ENCODE measurements at regions not wholly inside any gene's neighbourhood (a gene's known extent, or its start where the extent isn't known, plus 50 kb on each side); places are given as distances from the start of the nearest gene placed in this dataset.
"Not testable (repeated sequence)": the region's sequence is repeated elsewhere in the genome, so short reads cannot be mapped to it uniquely, and the experiment has no call there.

DNA sequence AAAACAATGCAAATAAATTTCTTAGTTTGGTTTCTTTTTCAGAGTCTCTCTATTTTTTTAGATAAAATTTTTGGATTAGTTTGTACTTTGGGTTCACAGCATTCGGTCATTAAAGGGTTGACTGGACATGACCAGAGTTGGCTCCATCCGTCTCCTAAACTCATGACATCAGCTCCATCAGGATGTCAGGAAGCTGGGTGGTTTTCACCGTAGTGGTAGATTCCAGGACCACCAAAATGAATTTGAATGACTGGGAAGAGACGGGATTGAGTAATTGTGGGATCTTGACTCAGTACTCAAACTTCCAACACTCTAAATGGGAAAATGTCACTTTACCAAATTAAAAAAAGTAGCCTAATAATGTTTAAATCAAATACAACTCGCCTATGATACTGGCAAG is 279.2 kb upstream of the DUSP10 start:
- DNase-seq = no peak

DNA sequence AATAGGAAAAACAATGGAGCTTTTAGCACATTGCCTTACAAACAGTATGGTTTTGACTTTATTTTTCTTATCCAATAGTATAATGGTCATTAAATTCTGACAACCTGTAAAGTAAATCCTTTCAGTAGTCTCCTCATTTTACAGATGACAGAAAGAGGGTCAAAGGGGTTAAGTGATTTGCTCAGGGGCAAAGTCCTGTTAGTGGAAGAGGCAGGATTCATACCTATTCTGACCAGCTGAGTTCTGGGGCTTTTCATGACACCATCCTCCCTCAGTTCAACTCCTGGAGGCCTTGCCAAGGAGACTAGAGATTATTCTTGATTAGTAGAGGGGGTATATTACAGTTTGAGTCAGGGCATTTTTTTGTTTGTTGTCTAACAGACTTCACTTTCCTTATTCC is 278.7 kb upstream of the DUSP10 start:
- no peak for DNase-seq

DNA sequence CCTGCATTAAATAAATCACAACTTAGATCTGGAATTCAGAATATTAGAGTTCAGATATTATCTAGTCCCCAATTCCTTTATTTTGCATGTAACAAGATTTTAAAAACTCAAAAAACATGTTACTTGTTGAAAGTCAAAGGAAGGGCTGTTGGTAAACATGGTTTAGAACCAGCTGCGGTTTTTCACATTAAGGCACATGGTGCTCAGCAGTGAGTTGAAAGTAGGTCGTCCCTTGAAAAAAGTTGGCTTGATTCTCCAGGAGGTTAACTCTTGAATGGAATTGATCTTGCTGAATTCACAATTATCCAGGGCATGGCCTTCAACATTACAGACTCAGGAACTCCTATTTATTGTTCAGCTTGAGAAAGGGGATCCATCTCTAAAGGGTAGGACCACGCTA is 277.1 kb upstream of the DUSP10 start:
- DNase-seq = no peak

DNA sequence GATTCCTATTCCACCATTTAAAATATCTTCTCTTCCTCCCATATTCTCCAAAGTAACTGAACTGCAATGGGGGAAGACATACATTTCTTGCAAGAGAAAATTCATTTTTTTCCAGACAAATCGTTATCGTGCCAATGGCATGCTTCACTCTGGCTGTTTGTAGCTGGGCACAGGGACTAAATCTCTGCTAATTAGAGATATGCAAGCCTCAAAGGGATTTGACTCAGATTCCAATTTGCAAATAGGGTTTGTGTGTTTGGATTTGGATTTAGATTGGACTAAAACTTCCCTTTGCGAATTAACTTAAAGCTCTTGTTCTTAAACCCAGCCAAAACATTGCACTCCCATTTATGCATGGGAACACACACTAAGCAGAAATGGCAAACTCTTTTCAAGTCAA is 276.2 kb upstream of the DUSP10 start:
- no peak for DNase-seq

DNA sequence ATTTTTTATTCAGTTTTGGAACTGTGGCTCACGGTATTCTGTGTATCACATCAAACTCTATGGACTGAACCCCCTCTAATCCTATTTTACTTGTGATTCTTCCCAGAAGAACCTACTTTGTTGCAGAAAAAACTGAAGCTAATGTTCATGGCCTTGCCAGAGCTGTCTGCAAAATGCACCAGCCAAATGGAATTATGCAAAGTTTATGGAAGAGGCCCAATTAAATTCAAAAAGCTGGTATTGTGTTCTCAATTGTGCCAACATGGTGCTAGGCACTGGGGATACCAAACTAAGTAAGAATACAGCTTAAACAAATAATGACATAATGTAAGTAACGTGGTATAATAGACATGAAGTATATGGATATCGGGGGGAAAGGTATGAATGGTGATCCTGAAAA is 273.8 kb upstream of the DUSP10 start:
- DNase-seq = no peak

DNA sequence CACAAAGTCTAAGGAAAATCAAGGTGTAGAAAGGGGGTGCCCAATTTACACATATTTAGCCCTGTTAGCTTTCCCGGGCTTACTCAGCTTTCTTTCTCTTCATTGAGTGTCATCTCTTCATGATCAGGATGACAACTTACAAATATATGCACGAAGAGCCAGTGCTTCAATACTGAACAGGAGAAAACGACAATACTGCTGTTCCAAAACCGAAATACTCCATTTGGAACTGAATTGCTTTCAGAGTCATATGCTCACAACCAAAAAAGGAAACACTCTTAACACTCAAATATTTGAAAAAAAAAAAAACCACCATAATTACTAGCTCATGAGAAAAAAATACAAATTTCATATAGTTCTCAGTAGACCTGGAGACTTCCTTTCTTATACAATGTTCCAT is 272.1 kb upstream of the DUSP10 start:
- DNase-seq = no peak

DNA sequence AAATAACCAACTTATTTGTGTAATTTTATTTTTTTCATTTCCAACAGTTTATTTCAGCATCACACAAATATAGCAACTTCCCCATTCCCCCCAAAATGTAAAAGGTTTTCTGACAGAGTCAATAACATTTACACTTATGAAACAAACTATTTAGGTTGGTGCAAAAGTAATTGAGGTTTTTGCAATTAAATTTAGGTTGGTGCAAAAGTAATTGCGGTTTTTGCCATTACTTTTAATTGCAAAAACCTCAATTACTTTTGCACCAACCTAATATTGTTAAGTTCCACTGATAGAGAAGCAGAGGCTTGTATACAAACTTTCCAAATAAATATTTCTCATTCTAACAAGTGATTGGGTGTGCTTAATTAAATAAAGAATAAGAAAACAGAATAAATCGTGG is 270.9 kb upstream of the DUSP10 start:
- DNase-seq = no peak

DNA sequence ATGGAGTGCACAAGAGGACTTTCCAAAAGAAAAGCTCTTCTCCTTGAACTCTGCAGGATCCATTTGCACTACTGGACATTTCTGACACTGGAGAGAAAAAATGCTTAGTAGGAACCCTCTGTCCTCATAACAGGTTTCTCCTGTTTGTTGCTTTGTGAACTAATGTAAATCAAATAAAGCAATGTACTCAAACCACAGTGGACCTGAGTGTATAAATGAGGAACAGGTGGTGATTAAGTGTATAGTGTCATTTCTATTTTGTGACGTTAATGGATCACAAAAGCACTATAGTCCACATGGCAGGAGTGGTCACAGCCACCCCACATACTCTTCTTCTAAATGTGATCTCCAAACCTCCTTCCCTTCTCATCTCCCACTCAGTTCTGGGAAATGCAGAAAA is 268.4 kb upstream of the DUSP10 start:
- DNase-seq = no peak

DNA sequence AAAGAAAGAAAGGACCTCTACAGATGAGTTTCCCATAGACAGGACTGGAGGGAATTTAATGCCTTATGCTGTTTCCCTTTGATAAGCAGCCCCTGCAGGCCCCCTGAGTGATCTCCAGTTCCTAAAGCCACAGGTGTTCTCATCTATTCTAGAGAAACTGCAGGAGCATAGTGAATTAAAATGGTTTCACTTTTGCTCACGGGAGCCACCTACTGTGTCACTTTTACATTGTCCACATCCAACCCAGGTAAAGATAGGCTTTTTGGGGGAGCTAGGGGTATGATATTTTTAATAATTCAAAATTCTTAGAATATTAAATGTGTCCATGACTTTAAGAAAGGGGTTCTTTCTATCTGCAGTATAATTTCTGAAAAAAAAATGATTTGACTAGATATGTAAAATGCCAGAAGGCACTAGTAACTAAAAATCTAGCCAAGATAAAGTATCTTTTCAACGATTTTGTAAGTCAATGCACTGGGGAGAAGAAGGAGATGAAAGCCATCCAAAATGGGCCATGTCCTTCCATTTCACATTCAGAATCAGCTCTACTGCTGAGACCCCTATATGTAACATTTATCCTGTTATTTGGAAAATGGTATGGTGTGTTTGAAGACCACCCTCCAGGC is 267.3 kb upstream of the DUSP10 start:
- peak; percentile 11 to 43 for DNase-seq

DNA sequence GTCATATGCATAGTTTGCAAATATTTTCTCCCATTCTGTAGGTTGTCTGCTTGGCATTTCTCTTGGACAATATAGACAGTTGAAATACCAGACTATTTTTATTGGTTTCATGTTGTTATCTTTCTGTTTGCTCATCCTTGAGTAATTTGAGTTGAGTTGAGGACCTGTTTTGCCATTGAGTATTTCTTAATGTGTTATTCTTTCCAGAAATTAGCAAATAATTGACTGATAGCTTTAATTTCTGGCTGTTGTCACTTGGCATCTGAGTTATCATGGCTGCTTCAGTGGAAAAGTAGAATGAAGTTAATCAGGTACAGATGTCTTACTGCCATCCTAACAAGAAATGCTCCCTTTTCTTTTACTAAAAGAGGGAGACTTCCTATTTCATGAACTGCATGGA is 264.8 kb upstream of the DUSP10 start:
- no peak for DNase-seq

DNA sequence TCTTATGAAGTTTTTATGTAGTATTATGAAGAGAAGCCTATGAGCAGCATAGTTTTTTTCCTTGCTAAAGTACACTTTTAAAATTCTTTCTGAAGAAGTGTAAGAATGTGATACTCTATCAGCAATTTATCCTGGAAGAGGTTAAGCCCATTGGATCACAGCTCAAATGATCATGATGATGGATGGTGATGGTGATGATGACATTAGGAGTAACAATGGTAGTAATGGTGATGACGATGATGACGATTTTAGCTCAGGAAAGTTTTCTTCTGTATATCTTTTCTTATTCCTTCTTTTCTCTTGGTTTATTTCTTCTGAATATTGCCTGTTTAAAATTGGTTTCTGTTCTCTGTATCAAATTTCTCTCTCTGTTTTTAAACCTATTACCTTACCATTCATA is 262.9 kb upstream of the DUSP10 start:
- DNase-seq = no peak

DNA sequence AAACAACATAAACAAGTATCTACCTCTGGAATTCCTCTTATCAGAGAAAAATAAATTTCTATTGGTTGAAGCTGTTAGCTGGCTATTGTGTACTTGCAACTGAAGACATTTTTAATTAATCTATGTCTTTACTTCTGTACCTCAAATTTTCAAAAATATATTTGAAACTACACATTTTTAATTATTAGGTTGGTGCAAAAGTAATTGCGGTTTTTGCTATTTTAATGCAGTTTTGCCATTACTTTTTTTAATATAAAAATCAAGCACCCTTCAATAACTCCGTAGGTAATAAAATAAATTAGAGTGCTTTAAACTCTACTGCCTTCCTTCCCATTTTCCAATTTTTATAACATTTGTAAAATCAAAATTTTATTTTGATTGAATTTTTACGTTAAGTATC is 262.1 kb upstream of the DUSP10 start:
- no peak for DNase-seq

DNA sequence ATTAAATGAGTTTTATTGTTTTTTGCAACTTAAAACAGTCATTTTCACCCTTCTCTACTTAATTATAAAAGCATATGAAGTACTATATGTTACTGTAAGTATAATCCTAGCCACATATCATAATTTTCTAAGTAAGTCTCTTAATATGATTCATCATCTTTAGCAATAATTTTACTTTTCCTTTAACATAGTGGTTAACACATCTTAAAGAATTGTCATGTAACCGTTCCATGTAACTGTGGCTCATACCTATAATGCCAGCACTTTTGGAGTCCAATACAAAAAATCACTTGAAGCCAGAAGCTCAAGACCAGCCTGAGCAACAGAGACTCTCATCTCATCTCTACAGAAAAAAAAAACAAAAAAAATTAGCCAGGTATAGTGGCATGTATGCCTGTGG is 260.6 kb upstream of the DUSP10 start:
- DNase-seq = no peak

DNA sequence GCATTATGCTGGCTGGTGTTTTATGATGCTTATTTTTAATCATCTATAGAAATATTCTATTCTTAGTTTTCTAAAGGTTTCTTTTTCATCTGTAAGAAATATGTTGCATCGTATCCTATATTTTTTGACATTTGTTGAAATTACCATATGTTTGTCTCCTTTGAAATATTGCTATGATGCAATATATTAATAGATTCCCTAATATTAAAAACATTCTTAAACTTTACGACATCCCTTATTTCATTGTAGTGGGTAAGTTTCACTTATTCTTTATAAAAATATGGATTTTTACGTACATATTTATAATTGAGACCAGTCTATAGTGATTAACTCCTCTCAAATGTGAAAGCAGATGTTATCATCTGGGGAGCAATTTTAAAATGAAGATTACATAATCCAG is 258.2 kb upstream of the DUSP10 start:
- DNase-seq = no peak

DNA sequence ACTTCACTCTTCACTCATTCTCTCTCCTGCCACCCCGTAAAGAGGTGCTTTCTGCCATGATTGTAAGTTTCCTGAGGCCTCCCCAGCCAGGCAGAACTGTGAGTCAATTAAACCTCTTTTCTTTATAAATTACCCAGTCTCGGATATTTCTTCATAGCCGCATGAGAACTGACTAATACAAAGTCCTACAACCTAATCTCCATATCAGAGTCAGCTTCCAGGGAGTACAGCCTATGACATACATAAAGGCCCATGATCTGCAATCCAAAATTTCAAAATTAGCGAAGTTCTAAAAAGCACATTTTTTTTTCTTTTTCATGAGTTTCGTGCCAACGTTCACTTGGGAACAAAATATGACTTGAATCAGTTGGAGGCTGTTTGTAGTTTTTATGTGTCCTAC is 256.9 kb upstream of the DUSP10 start:
- DNase-seq = no peak

DNA sequence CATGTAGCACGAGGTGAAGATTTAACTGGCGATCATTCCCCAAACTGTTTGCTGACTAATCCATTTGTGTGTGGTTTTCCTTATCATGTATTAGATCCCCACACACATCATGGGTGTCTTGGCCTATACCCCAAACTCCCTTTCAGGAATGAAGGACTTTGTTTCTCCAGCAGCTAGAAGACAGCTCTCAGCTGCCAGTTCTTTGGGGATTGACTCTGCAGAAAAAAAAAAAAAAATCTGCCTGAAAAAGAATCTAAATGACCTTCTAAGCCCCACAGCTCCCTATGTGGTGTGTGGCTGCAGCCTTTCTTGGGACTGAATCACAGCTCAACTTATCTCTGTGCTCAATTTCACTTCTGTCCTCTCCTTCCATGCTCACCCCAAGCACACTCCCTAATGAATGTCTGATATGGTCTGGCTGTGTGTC is 256.3 kb upstream of the DUSP10 start:
- DNase-seq = no peak

DNA sequence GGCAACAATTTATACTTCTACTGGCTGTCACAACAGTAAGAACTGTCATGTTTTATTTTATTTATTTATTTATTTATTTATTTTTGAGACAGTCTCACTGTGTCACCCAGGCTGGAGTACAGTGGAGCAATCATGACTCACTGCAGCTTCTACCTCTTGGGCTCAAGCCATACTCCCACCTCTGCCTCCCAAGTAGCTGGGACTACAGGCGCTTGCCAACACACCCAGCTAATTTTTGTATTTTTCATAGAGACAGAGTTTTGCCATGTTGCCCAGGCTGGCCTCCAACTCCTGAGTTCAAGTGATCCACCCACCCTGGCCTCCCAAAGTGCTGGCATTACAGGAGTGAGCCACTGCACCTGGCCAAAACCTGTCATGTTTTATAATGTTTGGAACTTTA is 255.1 kb upstream of the DUSP10 start:
- not testable (repeated sequence) for DNase-seq

DNA sequence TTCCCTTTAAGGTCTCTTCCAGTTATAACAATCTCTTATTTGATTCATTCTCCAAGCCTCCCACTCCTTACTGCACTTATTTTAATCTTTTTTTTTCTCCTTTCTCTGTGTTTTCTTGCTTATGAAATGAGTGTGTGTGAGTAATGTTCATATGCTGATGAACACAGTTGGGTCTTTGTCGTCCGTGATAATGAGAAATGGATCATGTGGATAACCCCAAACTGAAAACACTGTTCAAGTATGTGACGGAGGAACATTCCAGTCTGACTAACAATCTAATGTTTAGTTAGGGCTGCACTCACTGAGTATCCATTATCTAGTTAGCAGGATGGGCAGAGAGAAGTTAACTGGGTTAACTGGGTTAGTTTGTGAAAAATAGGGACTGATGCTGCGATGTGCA is 253.1 kb upstream of the DUSP10 start:
- DNase-seq = no peak

DNA sequence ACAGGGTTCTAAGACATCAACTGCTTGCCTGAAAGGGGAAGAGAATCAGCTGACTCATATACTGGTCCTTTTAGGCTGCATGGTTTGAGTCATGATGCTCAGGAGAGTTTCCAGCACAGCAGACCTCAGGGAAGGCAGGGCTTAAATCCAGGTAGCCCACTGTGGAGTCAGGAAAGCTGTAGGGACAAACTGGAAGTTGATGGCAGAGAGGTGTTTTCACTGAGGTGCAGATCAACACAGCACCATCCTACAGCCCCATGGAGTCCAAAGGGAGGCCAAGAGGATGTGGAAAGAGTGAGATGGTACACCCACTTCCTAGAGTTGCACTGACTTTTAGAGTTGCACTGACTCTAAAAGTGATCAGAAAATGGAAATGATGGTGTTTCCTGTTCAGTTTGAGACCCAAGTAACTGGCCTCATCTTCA is 252.4 kb upstream of the DUSP10 start:
- DNase-seq = no peak

DNA sequence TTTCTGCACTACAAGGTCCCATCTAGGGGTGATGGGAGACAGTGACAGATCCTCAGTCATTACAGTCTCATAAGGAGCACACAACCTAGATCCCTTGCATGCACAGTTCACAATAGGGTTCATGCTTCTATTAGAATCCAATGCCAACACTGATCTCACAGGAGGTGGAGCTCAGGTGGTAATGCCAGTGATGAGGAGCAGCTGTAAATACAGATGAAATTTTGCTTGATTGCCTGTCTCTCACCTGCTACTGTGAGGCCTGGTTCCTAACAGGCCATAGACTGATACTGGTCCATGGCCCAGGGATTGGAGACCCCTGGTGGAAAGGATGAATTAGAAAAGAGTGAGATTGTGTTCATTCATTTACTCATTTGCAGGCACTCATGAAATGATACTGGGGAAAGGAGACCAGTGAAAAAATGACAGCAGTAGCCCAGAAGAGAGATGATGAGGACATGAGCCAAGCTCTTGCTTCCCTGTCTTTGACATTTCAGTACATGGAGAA is 251.6 kb upstream of the DUSP10 start:
- no peak for DNase-seq

DNA sequence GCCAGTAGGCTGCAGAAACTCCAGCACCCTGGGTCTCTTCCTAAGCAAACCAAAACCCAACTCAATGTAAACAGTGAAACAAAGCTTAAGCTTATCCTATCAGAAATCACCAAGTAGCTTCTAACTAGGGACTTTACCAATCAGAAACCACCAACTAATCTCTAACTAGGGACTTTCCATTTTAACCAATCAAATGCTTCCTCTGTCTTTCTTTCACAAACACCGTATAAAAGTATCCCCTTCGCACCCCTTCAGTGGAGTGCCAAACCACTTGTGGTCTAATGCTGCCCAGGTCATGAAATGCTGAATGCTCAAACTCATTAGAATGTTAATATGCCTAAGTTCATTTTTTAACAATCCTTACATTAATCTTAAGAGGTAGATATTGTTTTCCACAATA is 250.5 kb upstream of the DUSP10 start:
- no peak for DNase-seq

DNA sequence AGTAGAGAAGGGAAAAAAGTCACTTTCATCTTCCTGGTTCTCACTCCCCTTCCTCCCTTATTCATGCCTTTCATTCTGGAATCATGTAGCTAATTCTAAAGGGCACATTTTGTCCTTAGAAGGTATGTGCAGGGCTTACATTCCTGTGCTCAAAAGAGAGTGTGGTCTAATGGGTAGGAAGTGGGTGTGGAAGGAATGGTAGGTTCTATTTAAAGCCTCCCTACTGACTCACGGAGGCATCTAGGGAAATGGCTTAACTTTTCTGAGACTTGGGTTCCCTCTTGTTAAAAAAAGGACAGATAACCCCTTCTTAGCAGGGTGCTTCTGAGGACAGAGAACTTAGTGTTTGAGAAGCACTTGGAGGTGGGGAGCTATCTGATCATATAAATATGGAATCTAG is 249.3 kb upstream of the DUSP10 start:
- no peak for DNase-seq

DNA sequence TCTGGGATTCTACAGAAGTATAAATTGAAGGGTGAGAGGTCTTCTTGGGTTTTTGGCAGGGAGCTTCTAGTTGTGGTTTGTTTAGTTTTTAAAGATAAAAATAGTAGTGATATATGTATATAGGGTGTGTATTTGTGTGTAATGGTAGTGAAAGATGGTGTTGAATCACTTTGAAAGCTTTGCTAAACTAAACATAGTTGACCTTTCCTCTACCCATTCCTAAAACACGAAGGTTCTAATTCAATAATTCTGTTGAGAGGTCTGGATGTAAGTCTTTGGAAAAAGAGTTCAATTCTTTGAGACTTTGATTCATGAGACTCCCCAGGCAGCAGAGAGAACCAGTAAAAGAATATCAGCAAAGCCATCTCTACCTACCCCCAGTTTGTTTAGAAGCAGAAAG is 247.9 kb upstream of the DUSP10 start:
- no peak for DNase-seq

DNA sequence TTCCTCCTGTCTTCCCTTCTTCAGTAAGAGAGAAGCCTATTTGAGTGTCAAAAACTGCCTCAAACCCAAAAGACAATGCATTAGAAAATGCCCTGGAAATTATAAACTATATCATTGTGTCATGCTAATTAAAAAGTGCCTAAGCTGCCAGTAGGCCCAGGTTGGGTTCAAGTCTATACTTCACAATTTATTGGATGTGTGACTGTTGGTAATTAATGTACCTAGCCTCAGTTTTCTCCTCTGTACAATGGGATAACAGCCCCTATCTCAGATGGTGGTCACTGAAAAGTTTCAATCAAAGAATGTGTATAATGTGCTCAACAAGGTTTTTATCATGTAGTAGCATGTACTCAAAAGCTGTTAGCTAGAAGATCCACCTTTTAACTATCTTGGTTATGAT is 246.9 kb upstream of the DUSP10 start:
- DNase-seq = no peak

DNA sequence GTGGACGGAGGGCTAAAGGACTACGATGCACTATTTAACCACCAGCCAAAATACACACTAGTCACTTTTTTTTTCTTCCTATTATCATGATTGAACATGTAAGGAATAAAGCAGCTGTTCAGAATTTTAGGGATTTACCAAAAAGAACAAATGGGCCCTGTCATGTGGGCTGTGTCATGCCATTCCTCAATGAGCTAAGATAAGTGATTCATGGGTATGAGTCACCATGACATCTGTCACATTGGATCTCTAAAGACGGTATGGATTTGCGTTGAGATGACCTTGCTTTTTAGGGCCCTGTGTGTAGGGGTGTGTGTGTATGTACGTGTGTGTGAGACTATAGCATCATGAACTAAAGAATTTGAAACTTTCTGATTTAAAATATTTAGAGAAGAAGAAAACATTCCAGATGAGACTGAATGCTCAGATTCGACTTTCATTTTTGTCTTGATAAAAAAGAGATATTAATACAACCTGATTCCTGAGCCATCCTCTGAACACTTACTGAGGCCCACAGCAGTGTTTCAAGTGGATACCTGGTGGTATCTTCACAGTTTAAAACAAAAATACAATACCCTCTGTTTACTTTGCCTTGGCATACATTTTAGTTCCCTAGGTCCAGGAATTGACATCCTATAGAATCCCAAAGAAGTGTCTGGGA is 246.1 kb upstream of the DUSP10 start:
- no peak for DNase-seq
